GM23338 (cell line): ENCODE measurements at regions not wholly inside any gene's neighbourhood (a gene's known extent, or its start where the extent isn't known, plus 50 kb on each side); places are given as distances from the start of the nearest gene placed in this dataset.
A peak's percentile ranks its signal among the peaks of the same experiment; 100 is the strongest.

Experiments used
- ATAC-seq: fragments of 200-7000 bp; cut with Tn5 transposase; 3 replicates; pipeline ENCODE4 v1.9.1; 2020
- DNase-seq: peaks from one replicate; pipeline ENCODE4 v3.0.0-alpha.2; 2015; ENCODE audit warnings: low spot score
- H2AFZ ChIP-seq: fragments of 200-600 bp; sonication (generic); 2 replicates; pipeline ENCODE4 v1.8.0; 2016; ENCODE audit warnings: antibody characterized with exemption, mild to moderate bottlenecking, moderate library complexity
- H3F3A ChIP-seq: fragments of 200-600 bp; sonication (generic); replicated peaks from 2 replicates; pipeline ENCODE4 v1.8.0; 2017; ENCODE audit warnings: antibody characterized with exemption, mixed run types, low read depth
- H3K27ac ChIP-seq: fragments of 200-600 bp; sonication (generic); 2 replicates; pipeline ENCODE4 v1.6.1; 2016; ENCODE audit warnings: low read depth
- H3K27me3 ChIP-seq: fragments of 200-600 bp; sonication (generic); 2 replicates; pipeline ENCODE4 v1.8.0; 2016; ENCODE audit warnings: mild to moderate bottlenecking, mixed run types, moderate library complexity; ENCODE audit not compliant: insufficient read depth
- H3K36me3 ChIP-seq: fragments of 200-600 bp; sonication (generic); 2 replicates; pipeline ENCODE4 v1.8.0; 2016; ENCODE audit warnings: mild to moderate bottlenecking; ENCODE audit not compliant: insufficient read depth
- H3K4me1 ChIP-seq: fragments of 200-600 bp; sonication (generic); 2 replicates; pipeline ENCODE4 v1.8.0; 2016; ENCODE audit warnings: mild to moderate bottlenecking, moderate library complexity; ENCODE audit not compliant: insufficient read depth
- H3K4me2 ChIP-seq: fragments of 200-600 bp; sonication (generic); 2 replicates; pipeline ENCODE4 v1.7.1; 2017; ENCODE audit warnings: mixed run types
- H3K4me3 ChIP-seq: fragments of 200-600 bp; sonication (generic); 2 replicates; pipeline ENCODE4 v1.6.1; 2016; ENCODE audit warnings: mixed run types
- H3K79me2 ChIP-seq: fragments of 200-600 bp; sonication (generic); replicated peaks from 2 replicates; pipeline ENCODE4 v1.8.0; 2017; ENCODE audit warnings: mild to moderate bottlenecking; ENCODE audit not compliant: insufficient read depth
- H3K9me2 ChIP-seq: fragments of 200-600 bp; sonication (generic); 2 replicates; pipeline ENCODE4 v1.8.0; 2017; ENCODE audit not compliant: insufficient read depth
- H4K20me1 ChIP-seq: fragments of 200-600 bp; sonication (generic); replicated peaks from 2 replicates; pipeline ENCODE4 v1.8.0; 2017; ENCODE audit warnings: mild to moderate bottlenecking; ENCODE audit not compliant: insufficient read depth
- H3K27ac Mint-ChIP-seq: 2 replicates; pipeline ENCODE4 v1.8.0; 2020; ENCODE audit warnings: inconsistent platforms, mild to moderate bottlenecking, moderate library complexity, mixed read lengths
- H3K27me3 Mint-ChIP-seq: 3 replicates; pipeline ENCODE4 v1.8.0; 2022; ENCODE audit warnings: low read depth, mild to moderate bottlenecking, moderate library complexity, mixed read lengths, inconsistent platforms; ENCODE audit not compliant: insufficient read depth, poor library complexity
- H3K36me3 Mint-ChIP-seq: 3 replicates; pipeline ENCODE4 v1.8.0; 2021; ENCODE audit warnings: low read depth, mild to moderate bottlenecking, inconsistent platforms, moderate library complexity, mixed read lengths
- H3K4me1 Mint-ChIP-seq: 3 replicates; pipeline ENCODE4 v1.8.0; 2020; ENCODE audit warnings: mild to moderate bottlenecking, inconsistent platforms, mixed read lengths
- H3K4me3 Mint-ChIP-seq: 3 replicates; pipeline ENCODE4 v1.8.0; 2021; ENCODE audit warnings: moderate library complexity, mild to moderate bottlenecking, inconsistent platforms, mixed read lengths
- H3K9me3 Mint-ChIP-seq: 3 replicates; pipeline ENCODE4 v1.8.0; 2020; ENCODE audit warnings: moderate library complexity, mild to moderate bottlenecking, inconsistent platforms, mixed read lengths
- CREB1 ChIP-seq: fragments of 250-450 bp; sonication (Bioruptor Pico); IDR thresholded peaks from 2 replicates; pipeline ENCODE4 v1.5.0; 2020; ENCODE audit warnings: low read depth, mild to moderate bottlenecking, moderate library complexity
- EZH2 ChIP-seq: fragments of 200-600 bp; sonication (generic); IDR thresholded peaks from one replicate; pipeline ENCODE4 v1.8.0; 2017; ENCODE audit warnings: antibody characterized with exemption, mild to moderate bottlenecking, low read depth; ENCODE audit not compliant: unreplicated experiment
- NANOG ChIP-seq: IDR thresholded peaks from 2 replicates; pipeline ENCODE4 v1.6.1; 2016; ENCODE audit warnings: antibody characterized with exemption, borderline replicate concordance
- POLR2AphosphoS5 ChIP-seq: IDR thresholded peaks from 2 replicates; pipeline ENCODE4 v1.6.1; 2016; ENCODE audit warnings: antibody characterized with exemption, low read depth
- STAT1 ChIP-seq: IDR thresholded peaks from one replicate; pipeline ENCODE4 v1.6.1; 2016; ENCODE audit warnings: antibody characterized with exemption; ENCODE audit not compliant: unreplicated experiment
- TF ChIP-seq, protein P1 (sequence below): fragments of 250-450 bp; sonication (Bioruptor Pico); IDR thresholded peaks from 2 replicates; pipeline ENCODE4 v1.5.0; 2020; ENCODE audit warnings: mild to moderate bottlenecking, moderate library complexity
- TF ChIP-seq, protein P2 (sequence below): IDR thresholded peaks from one replicate; pipeline ENCODE4 v1.6.1; 2018; ENCODE audit warnings: antibody characterized with exemption; ENCODE audit not compliant: unreplicated experiment
- TF ChIP-seq, protein P3 (sequence below): IDR thresholded peaks from 2 replicates; pipeline ENCODE4 v1.6.1; 2016; ENCODE audit warnings: antibody characterized with exemption

DNA sequence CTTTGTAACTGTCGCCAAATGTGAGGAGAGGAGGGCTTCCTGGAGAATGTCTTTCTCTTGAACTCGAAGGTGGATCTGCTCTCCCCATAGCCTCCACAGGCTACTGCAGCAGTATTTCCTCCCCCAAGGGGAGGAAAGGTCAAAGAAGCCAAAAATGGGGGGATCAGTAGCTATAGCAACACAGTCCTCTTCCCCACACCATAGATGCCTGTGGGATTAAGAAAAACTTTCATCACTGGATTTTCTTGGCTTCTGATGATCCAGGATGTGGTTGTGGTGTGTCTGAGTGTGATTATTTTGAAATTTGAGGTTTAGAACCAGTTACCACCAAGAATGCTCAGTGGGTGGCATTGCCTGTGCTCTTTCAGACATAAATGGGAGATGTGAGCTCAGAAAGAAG, 140.1 kb upstream of the SPACA1 start:
- H3K4me1 Mint-ChIP-seq: peaks cover 49% of the 10 kb centered on the region
- Histone ChIP-seq H3F3A (no peaks in the 10 kb centered on the region), H3K27me3 (no peaks in the 10 kb centered on the region), H4K20me1 (no peaks in the 10 kb centered on the region), H3K4me1 (peaks cover 45% of the 10 kb centered on the region), H3K4me3 (no peak overlapping the region), H3K4me2 (no peak overlapping the region), H3K79me2 (no peaks in the 10 kb centered on the region), H3K27ac (no peak overlapping the region), H2AFZ (peak overlapping the region; percentile 19; the same call in 1 of the 2 replicates), H3K36me3 (no peaks in the 10 kb centered on the region), H3K9me2 (peaks cover 2% of the 10 kb centered on the region; the same call in 1 of the 2 replicates)
- peaks cover 2% of the 10 kb centered on the region for H3K27me3 Mint-ChIP-seq
- DNase-seq: no peak
- H3K27ac Mint-ChIP-seq: no peak overlapping the region
- H3K36me3 Mint-ChIP-seq: no peaks in the 10 kb centered on the region
- H3K4me3 Mint-ChIP-seq: no peak overlapping the region
- ATAC-seq: no peak
- no peaks in the 10 kb centered on the region for H3K9me3 Mint-ChIP-seq
- no peak for TF ChIP-seq EZH2
- TF ChIP-seq POLR2AphosphoS5: no peak
- no peak for TF ChIP-seq NANOG
- TF ChIP-seq STAT1: no peak
- TF ChIP-seq, protein P1, sequence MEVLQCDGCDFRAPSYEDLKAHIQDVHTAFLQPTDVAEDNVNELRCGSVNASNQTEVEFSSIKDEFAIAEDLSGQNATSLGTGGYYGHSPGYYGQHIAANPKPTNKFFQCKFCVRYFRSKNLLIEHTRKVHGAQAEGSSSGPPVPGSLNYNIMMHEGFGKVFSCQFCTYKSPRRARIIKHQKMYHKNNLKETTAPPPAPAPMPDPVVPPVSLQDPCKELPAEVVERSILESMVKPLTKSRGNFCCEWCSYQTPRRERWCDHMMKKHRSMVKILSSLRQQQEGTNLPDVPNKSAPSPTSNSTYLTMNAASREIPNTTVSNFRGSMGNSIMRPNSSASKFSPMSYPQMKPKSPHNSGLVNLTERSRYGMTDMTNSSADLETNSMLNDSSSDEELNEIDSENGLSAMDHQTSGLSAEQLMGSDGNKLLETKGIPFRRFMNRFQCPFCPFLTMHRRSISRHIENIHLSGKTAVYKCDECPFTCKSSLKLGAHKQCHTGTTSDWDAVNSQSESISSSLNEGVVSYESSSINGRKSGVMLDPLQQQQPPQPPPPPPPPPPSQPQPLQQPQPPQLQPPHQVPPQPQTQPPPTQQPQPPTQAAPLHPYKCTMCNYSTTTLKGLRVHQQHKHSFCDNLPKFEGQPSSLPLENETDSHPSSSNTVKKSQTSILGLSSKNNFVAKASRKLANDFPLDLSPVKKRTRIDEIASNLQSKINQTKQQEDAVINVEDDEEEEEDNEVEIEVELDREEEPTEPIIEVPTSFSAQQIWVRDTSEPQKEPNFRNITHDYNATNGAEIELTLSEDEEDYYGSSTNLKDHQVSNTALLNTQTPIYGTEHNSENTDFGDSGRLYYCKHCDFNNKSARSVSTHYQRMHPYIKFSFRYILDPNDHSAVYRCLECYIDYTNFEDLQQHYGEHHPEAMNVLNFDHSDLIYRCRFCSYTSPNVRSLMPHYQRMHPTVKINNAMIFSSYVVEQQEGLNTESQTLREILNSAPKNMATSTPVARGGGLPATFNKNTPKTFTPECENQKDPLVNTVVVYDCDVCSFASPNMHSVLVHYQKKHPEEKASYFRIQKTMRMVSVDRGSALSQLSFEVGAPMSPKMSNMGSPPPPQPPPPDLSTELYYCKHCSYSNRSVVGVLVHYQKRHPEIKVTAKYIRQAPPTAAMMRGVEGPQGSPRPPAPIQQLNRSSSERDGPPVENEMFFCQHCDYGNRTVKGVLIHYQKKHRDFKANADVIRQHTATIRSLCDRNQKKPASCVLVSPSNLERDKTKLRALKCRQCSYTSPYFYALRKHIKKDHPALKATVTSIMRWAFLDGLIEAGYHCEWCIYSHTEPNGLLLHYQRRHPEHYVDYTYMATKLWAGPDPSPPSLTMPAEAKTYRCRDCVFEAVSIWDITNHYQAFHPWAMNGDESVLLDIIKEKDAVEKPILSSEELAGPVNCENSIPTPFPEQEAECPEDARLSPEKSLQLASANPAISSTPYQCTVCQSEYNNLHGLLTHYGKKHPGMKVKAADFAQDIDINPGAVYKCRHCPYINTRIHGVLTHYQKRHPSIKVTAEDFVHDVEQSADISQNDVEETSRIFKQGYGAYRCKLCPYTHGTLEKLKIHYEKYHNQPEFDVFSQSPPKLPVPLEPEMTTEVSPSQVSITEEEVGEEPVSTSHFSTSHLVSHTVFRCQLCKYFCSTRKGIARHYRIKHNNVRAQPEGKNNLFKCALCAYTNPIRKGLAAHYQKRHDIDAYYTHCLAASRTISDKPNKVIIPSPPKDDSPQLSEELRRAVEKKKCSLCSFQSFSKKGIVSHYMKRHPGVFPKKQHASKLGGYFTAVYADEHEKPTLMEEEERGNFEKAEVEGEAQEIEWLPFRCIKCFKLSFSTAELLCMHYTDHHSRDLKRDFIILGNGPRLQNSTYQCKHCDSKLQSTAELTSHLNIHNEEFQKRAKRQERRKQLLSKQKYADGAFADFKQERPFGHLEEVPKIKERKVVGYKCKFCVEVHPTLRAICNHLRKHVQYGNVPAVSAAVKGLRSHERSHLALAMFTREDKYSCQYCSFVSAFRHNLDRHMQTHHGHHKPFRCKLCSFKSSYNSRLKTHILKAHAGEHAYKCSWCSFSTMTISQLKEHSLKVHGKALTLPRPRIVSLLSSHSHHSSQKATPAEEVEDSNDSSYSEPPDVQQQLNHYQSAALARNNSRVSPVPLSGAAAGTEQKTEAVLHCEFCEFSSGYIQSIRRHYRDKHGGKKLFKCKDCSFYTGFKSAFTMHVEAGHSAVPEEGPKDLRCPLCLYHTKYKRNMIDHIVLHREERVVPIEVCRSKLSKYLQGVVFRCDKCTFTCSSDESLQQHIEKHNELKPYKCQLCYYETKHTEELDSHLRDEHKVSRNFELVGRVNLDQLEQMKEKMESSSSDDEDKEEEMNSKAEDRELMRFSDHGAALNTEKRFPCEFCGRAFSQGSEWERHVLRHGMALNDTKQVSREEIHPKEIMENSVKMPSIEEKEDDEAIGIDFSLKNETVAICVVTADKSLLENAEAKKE (CRISPR knock-in tag): no peak

DNA sequence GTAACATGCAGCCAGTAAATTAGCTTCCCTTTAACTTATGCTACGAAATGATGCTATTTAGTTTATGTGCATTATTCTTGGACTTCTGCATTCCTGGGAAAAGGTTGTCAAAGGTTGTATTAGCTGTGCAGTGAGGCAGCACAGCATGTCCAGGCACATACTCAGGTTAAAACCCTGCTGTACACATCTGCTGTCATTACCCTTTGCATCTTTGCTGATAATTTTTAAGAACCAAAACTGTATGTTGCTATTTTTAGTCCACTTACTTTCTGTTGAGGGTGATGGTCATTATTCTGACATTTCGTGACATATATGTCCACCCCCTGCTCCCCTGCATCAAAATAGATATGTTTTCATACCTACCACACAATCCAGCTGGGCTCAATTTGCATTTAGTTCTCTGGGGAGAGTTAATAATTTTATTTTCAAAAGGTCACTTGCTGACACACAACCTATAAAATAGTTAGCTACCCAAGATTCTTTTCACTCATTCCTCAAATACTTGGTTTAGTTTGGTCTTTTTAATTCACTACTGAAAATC, 142.5 kb upstream of the SPACA1 start:
- Histone ChIP-seq H3K4me3 (no peak overlapping the region), H2AFZ (no peak overlapping the region), H3F3A (no peaks in the 10 kb centered on the region), H3K36me3 (no peaks in the 10 kb centered on the region), H3K4me2 (peak overlapping the region; percentile 34; the same call in 1 of the 2 replicates), H3K27me3 (no peaks in the 10 kb centered on the region), H3K27ac (no peak overlapping the region), H3K9me2 (no peaks in the 10 kb centered on the region), H3K4me1 (peaks cover 45% of the 10 kb centered on the region), H3K79me2 (no peaks in the 10 kb centered on the region), H4K20me1 (no peaks in the 10 kb centered on the region)
- Mint-ChIP-seq H3K4me1 (peaks cover 60% of the 10 kb centered on the region), H3K4me3 (no peak overlapping the region), H3K27ac (no peak overlapping the region), H3K27me3 (peaks cover 2% of the 10 kb centered on the region), H3K36me3 (no peaks in the 10 kb centered on the region), H3K9me3 (no peaks in the 10 kb centered on the region)
- DNase-seq: no peak
- no peak for ATAC-seq
- TF ChIP-seq POLR2AphosphoS5: no peak
- no peak for TF ChIP-seq EZH2
- no peak for TF ChIP-seq CREB1 (CRISPR knock-in tag)
- TF ChIP-seq, protein P2, sequence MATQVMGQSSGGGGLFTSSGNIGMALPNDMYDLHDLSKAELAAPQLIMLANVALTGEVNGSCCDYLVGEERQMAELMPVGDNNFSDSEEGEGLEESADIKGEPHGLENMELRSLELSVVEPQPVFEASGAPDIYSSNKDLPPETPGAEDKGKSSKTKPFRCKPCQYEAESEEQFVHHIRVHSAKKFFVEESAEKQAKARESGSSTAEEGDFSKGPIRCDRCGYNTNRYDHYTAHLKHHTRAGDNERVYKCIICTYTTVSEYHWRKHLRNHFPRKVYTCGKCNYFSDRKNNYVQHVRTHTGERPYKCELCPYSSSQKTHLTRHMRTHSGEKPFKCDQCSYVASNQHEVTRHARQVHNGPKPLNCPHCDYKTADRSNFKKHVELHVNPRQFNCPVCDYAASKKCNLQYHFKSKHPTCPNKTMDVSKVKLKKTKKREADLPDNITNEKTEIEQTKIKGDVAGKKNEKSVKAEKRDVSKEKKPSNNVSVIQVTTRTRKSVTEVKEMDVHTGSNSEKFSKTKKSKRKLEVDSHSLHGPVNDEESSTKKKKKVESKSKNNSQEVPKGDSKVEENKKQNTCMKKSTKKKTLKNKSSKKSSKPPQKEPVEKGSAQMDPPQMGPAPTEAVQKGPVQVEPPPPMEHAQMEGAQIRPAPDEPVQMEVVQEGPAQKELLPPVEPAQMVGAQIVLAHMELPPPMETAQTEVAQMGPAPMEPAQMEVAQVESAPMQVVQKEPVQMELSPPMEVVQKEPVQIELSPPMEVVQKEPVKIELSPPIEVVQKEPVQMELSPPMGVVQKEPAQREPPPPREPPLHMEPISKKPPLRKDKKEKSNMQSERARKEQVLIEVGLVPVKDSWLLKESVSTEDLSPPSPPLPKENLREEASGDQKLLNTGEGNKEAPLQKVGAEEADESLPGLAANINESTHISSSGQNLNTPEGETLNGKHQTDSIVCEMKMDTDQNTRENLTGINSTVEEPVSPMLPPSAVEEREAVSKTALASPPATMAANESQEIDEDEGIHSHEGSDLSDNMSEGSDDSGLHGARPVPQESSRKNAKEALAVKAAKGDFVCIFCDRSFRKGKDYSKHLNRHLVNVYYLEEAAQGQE: no peak
- TF ChIP-seq, protein P3, sequence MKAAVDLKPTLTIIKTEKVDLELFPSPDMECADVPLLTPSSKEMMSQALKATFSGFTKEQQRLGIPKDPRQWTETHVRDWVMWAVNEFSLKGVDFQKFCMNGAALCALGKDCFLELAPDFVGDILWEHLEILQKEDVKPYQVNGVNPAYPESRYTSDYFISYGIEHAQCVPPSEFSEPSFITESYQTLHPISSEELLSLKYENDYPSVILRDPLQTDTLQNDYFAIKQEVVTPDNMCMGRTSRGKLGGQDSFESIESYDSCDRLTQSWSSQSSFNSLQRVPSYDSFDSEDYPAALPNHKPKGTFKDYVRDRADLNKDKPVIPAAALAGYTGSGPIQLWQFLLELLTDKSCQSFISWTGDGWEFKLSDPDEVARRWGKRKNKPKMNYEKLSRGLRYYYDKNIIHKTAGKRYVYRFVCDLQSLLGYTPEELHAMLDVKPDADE: no peak
